ENCODE measurements at regions not wholly inside any gene's neighbourhood (a gene's known extent, or its start where the extent isn't known, plus 50 kb on each side); places are given as distances from the start of the nearest gene placed in this dataset.

DNA sequence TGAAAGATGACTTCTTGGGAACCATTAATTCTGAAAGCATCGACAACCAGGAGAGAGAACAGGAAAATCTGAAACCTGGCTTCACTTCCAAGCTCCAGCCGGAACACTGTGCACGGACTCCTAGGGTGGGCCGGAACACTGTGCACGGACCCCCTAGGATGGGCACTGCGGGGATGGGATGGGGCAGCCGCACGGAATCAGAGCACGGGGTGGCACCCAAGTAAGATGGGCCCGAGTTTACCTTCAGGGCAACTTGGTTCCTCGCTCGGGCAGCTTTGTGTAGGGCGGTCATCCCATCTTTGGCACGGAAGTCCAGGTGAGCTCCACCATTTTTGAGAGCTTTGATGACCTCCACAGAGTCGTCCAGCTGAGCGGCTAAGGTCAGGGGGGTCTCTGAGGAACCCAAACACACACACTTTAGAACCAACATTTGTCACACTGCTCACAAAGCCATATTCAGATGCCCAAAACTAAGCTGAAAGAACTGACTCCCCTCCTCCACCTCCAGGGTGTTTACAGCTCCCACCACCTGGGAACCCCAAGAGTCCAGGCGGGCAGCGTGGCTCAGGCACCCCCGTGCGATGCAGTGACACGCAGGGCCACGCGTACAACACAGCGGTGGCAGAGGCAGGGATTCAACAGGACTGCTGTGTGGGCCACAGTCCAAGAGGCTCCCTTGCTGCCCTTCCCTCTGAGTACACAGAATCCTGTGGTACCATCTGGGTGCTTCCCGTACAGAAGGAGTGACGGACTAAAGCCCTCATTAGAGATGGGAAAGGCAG, 157.9 kb downstream of the SHANK2 start:
- no peak for TF ChIP-seq POLR2A (IDR thresholded peaks at IDR 0.05)
- TF ChIP-seq, protein P1, sequence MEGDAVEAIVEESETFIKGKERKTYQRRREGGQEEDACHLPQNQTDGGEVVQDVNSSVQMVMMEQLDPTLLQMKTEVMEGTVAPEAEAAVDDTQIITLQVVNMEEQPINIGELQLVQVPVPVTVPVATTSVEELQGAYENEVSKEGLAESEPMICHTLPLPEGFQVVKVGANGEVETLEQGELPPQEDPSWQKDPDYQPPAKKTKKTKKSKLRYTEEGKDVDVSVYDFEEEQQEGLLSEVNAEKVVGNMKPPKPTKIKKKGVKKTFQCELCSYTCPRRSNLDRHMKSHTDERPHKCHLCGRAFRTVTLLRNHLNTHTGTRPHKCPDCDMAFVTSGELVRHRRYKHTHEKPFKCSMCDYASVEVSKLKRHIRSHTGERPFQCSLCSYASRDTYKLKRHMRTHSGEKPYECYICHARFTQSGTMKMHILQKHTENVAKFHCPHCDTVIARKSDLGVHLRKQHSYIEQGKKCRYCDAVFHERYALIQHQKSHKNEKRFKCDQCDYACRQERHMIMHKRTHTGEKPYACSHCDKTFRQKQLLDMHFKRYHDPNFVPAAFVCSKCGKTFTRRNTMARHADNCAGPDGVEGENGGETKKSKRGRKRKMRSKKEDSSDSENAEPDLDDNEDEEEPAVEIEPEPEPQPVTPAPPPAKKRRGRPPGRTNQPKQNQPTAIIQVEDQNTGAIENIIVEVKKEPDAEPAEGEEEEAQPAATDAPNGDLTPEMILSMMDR (IDR thresholded peaks at IDR 0.05) = no peak
